GM19463 (cell line): ENCODE measurements at regions not wholly inside any gene's neighbourhood (a gene's known extent, or its start where the extent isn't known, plus 50 kb on each side); places are given as distances from the start of the nearest gene placed in this dataset.
A peak's percentile ranks its signal among the peaks of the same experiment; 100 is the strongest.
"Not testable (repeated sequence)": the region's sequence is repeated elsewhere in the genome, so short reads cannot be mapped to it uniquely, and the experiment has no call there.

Experiments
- ATAC-seq: cut with Tn5 transposase; IDR thresholded peaks from one replicate; pipeline ENCODE4 v1.9.1; 2021; ENCODE audit warnings: mild to moderate bottlenecking, moderate library complexity; ENCODE audit not compliant: unreplicated experiment

DNA sequence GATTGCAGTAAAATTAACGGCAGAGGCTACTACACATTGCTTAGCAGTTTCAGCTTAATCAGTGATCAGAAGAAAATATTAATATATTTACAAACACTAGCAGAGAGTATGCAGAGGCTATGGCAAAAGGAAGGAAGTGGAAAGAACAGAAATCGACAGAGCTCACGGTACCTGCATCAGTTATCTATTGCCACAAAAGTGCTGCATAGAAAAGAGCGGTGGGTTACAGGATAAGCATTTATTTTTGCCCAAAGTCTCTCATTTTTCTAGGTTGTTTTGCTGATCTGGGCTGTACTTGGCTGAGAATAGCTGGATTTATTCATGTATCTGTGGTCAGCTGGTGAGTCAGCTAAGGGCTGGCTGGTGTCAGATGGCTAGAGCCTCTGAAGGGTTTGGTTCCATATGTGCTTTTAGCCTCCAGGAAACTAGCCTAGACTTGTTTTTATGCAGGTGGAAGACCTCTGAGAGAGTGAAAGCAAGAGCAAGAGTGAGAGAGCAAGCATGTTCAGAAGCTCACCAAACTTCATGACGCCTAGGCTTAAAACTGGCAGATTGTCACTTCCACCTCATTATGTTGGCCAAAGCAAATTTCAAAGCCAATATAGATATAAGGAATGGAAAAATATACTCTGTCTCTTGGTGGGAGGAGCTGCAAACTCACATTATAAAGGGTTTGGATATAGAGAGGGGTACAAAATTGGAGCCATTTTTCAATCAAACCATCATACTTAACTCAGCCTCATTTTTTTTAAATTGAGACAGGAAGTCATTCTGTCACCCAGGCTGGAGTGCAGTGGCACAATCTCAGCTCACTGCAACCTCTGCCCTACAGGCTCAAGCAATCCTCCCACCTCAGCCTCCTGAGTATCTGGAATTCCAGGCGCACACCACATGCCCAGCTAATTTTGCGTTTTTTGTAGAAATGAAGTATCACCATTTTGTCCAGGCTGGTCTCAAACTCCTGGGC, 153.2 kb upstream of the RPL34 start:
- ATAC-seq, result peak; percentile 97

DNA sequence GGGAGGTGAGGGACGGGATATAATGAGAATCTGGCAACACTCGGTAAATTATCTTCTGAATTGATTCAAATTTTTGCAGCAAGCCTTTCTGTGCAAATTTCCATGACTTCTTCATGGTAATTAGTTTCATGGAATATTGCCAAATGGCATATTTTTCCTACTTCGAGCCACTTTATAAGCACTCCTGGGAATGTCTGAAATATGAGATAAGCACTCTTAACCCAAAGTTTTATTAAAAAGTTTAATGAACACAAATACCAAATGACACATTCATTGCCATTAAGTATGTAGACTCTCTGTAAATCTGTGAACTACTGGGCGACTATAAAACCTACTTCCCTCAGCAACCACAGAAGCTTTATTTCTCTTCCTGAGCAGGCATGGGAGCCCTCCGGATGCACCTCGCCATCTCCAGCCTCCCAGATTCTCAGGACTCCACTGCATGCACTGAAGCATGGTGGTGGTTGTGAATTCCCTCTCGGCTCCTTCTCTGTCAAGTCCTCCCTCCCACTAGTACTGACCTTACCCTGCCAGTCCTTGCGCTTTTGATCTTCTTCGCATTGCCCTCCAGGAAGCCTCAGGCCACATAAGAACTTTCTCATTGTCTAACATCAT, 154.4 kb upstream of the RPL34 start:
- no peak for ATAC-seq

GRCh38 chr4:108458681-108459080, 161.7 kb upstream of the RPL34 start:
- ATAC-seq, result no peak

GRCh38 chr4:108454227-108454626, 166.1 kb upstream of the RPL34 start:
- no peak for ATAC-seq

DNA sequence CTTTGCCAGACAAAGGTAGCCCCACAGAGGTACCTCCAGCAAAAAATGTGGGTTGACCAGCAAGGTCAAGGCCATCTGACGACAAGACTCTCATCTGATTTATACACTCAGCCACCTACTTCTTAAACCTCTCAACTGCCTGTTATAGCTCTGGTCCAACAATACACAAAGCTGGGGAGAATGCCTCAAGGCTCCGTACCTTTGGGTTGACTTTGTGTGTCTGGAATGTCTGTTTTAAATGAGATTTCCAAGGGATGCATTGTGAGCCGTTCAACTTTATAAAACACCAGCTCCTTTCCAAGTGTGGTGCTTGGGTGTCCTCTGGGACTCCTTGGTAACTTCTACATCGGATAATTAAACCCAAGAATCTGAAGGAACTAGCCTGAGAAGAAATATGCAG, 167.0 kb upstream of the RPL34 start:
- no peak for ATAC-seq

GRCh38 chr4:108450236-108450898, 170.0 kb upstream of the RPL34 start:
- no peak for ATAC-seq

- ATAC-seq, result no peak
Measured at GRCh38 chr4:108449129-108449528, 171.2 kb upstream of the RPL34 start.

GRCh38 chr4:108446556-108446955, 173.8 kb upstream of the RPL34 start:
- no peak for ATAC-seq

DNA sequence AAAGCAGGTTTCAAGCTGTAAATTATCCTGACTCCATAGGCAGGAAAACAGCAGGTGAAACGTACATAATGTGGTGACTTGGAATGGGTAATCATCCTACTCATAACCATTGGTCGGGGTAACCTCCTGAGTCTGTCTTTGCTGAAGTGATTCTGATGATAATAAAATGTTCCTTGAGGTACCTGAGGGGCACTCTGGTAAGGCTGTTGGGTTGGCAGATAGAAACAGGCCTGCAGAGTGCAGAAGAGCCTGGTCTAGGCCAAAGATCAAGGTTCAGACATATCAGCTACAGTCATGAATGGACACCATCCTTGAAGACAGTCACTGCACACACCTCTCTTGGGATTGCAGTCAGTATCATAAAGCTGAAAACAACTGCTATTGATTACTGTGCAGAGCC, 174.7 kb upstream of the RPL34 start:
- no peak for ATAC-seq

GRCh38 chr4:108443585-108443984, 176.8 kb upstream of the RPL34 start:
- ATAC-seq, result no peak

DNA sequence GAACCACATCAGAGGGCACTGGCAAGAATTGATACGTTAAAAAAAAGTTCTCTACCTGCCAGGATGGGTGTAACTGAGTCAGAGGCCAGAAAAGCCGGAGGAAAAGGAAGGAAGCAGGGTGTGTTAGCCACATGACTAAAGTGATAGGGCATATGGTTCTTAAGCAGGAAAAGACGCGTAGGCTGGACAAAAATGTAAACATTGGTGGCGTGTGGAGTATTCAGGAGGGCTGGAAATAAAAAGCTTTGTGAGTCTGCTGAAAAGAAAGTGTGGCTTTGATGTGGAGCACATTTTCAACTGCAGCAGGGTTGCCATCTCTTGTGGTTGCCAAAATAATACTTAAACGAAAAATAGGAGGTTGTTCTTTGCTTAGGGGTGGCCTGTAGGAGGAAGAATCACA, 186.5 kb upstream of the RPL34 start:
- no peak for ATAC-seq

GRCh38 chr4:108433394-108433793, 187.0 kb upstream of the RPL34 start:
- ATAC-seq, result not testable (repeated sequence)

DNA sequence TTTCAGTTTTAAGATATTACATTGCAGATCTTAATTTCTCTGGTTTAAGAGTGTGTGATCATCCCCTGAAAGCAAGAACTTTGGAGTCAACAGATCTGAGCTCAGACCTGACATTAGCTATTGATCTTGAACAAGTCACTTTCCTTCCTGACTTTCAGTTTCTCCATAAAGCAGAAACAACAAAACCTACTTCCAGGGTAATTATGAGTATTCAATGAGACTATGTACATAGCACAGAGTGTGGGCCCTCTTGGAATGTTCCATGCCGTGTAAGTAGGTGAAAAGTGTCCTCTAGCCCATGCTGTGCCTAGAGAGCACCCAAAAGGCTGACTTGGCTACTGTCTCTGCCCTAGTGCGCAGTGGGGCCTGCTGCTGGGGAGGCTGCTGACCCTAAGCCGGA, 188.0 kb upstream of the RPL34 start:
- ATAC-seq, result no peak

DNA sequence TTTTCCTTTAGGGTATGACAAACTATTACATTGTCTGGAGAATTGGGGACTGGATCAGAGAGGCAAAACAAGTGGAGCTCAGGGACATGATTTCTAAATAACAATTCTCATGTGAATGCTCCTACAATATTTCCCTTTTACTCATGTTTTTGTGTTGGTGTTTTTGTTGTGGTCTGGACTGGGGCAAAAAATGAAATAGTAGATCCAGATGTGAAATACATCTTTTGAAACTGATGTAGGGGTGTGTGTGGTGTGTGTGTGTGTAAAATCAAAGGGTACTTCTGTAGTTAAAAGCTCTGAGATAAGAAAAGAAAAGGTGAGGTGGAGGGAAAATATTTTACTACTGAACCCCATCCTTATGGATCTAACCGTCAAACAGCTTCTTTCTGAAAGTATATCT, 188.4 kb upstream of the RPL34 start:
- no peak for ATAC-seq

GRCh38 chr4:108430921-108431320, 189.5 kb upstream of the RPL34 start:
- ATAC-seq, result no peak

GRCh38 chr4:108429662-108430061, 190.7 kb upstream of the RPL34 start:
- ATAC-seq, result no peak

DNA sequence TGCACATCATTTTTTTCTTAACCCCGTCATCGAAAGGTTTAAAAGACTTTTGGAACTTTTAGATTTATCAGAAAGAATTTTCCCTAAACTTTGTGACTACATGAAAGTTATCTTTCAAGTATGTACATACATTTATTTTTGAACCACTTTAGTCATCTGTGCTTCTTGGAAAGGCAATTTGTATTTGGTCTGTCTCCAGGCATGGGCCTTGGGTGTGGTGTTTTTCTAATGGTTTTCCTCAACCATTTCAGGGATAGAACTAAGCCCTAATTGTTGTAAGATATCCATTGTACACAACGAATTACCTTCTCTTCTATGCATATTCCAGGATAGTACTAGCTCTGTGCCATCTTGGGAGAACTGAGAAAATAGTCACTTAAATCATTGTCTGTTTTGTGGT, 191.5 kb upstream of the RPL34 start:
- no peak for ATAC-seq

DNA sequence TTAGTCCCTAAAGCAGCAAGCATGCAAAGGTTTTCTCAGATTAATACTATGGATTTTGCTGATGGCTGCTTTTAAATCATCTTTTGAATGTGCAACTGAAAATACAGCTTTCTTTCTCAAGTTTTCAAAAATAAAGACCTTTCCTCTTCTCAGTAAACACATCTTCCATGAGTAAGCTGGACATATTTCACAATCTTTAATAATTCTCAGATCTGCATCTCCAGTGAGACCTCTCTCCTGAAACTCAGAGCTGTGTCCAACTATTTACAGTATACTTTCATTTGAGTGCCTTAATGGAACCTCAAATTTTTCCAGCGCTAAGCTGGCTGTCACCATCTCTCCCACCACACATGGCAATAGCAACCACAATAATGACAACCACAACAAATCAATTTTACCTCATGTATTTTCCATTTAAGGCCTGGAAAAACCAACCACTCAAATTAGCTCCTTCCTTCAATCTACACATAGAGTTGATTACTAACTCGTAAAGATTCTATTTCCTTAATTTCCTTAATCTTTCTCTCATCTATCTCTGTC, 192.4 kb upstream of the RPL34 start:
- no peak for ATAC-seq

- no peak for ATAC-seq
Measured at GRCh38 chr4:108426493-108426892, 193.9 kb upstream of the RPL34 start.

DNA sequence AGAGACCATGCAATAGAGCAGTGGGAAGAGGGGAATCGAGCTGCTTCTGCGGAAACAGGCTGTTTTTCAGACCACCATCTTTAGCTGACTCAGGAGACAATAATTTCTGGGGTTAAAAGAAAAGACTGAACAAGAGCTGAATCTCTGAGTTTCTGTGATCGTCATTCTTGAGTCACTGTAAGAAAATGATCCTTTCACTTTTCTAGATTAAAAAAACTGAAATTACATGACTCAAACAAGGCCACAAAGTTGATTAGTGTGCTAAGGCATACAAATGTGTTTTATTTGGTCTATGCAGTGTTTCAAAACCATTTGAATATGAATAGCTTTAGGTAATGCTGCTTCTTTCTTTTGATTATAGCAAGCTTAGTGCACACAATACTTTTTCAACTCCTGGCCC, 194.4 kb upstream of the RPL34 start:
- no peak for ATAC-seq

DNA sequence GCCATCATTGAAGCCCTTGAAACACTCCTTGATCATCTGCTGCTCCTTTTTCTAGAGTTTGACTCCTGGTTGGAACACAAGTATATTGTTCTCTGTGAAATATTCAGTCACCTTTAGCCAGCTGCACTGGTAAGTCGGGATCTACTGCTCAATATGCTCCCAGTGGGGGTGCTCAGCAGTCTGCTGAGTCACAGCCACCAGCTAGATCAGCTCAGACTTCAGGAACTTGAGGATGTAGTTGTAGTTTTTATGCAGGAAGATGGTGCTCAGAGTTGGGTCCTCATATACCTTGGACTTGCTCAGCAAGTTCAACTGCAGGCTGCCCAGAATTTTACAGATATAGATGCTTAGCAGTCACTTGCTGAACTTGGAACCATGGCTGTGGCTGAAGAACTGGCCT, 202.5 kb upstream of the RPL34 start:
- ATAC-seq, result no peak

DNA sequence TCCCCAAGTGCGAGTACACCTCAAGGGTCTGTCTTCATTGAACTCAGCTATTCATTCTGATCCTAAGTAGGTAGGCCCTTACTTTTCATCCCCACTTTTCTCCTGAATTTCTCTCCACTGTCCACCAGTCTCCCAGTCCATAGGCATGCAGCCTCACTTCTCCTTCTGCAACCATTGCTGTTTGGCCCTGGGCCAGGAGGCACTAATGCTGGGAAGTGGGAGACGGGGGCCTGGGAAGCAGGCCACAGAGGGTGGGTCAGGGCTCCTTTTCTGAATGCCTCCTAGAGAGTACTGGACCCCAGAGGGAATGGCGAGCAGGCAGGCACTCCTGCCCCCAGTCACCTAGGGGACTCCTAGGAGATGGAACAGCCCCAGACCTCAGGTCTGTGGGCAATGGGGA, 203.5 kb upstream of the RPL34 start:
- no peak for ATAC-seq
